Glutamatergic neuron (in vitro differentiated cells): ENCODE measurements at regions not wholly inside any gene's neighbourhood (a gene's known extent, or its start where the extent isn't known, plus 50 kb on each side); places are given as distances from the start of the nearest gene placed in this dataset.

ENCODE experiments used
- DNase-seq: peaks from one replicate; pipeline ENCODE4 v3.0.0; 2022
- H3K27ac Mint-ChIP-seq: one replicate; pipeline ENCODE4 v1.8.0; 2020; ENCODE audit warnings: mild to moderate bottlenecking, mixed read lengths, inconsistent platforms; ENCODE audit not compliant: unreplicated experiment
- H3K27me3 Mint-ChIP-seq: one replicate; pipeline ENCODE4 v1.8.0; 2020; ENCODE audit warnings: mild to moderate bottlenecking, moderate library complexity, mixed read lengths, inconsistent platforms; ENCODE audit not compliant: unreplicated experiment
- H3K36me3 Mint-ChIP-seq: one replicate; pipeline ENCODE4 v1.8.0; 2020; ENCODE audit warnings: mild to moderate bottlenecking, mixed read lengths, inconsistent platforms; ENCODE audit not compliant: unreplicated experiment
- H3K4me1 Mint-ChIP-seq: one replicate; pipeline ENCODE4 v1.8.0; 2020; ENCODE audit warnings: mild to moderate bottlenecking, low read depth, mixed read lengths, inconsistent platforms; ENCODE audit not compliant: unreplicated experiment
- H3K4me3 Mint-ChIP-seq: one replicate; pipeline ENCODE4 v1.8.0; 2020; ENCODE audit warnings: mild to moderate bottlenecking, mixed read lengths, inconsistent platforms; ENCODE audit not compliant: unreplicated experiment
- H3K9me3 Mint-ChIP-seq: one replicate; pipeline ENCODE4 v1.8.0; 2020; ENCODE audit warnings: mild to moderate bottlenecking, moderate library complexity, mixed read lengths, inconsistent platforms; ENCODE audit not compliant: unreplicated experiment
- TF ChIP-seq, protein P1 (sequence below): fragments of 200-600 bp; sonication (generic); IDR thresholded peaks from one replicate; pipeline ENCODE4 v1.5.0; 2021; ENCODE audit not compliant: partially characterized antibody, unreplicated experiment

DNA sequence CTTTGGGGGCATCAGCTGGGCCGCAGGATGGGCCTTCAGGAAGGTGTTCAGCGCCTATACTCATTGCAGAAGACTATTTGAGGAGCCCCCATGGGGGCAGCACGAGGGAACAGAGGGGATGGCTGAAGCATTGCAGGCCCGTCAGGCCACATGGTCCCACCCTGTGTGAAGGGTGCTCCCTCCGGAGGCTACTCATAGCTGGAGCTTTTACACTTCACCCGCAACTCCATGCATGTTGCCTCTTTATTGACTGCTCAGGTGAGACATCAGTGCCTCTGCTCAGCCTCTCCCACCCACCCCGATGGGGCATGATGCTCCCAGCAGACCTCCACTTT lies 1500.9 kb downstream of the TBC1D22A start:
- TF ChIP-seq, protein P1, sequence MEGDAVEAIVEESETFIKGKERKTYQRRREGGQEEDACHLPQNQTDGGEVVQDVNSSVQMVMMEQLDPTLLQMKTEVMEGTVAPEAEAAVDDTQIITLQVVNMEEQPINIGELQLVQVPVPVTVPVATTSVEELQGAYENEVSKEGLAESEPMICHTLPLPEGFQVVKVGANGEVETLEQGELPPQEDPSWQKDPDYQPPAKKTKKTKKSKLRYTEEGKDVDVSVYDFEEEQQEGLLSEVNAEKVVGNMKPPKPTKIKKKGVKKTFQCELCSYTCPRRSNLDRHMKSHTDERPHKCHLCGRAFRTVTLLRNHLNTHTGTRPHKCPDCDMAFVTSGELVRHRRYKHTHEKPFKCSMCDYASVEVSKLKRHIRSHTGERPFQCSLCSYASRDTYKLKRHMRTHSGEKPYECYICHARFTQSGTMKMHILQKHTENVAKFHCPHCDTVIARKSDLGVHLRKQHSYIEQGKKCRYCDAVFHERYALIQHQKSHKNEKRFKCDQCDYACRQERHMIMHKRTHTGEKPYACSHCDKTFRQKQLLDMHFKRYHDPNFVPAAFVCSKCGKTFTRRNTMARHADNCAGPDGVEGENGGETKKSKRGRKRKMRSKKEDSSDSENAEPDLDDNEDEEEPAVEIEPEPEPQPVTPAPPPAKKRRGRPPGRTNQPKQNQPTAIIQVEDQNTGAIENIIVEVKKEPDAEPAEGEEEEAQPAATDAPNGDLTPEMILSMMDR = no peak
- Mint-ChIP-seq H3K27ac (no peak overlapping the region), H3K4me1 (peaks cover 2% of the 10 kb centered on the region)

DNA sequence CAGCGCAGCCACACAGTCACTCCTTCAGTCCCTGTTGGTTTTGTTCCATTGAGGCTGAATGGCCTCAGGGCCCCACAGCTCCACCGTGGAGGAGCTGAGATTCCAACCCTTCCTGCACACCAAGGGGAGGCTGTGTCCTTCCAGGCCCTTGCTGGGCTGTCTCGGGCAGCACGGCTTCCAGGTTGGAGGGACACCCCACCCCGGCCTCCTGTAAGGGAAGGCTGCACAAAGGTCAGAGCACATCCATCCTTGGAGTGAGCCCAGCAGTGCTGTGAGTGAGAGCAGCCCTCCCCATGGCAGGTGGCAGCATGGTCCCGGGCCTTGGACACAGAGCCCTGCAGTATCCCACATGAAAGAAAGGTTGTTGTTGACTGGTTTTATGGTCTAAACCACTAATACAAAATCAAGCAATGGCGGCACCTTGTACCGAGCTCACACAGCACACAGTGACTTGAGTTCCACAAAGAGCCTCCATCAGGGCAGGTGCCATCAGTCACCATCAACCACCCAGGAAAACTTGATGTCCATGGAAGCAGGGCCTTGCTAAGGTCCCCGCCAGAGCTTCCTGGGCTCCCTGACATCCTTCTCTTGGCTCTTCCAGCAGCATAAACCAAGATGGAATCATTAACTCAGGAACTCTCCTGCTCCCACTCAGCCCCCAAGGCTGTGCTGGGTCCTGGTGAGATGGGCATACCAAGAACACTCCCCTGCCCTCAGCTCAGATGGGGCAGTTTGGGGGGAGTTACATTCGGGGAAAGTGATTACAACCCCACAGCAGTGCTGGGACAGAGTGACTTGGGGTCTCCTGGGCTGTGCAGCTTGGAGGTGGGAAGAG lies 1500.4 kb downstream of the TBC1D22A start:
- TF ChIP-seq, protein P1 = no peak
- Mint-ChIP-seq H3K4me3 (no peak overlapping the region), H3K36me3 (peaks cover 13% of the 10 kb centered on the region), H3K4me1 (peaks cover 2% of the 10 kb centered on the region), H3K9me3 (peaks cover 22% of the 10 kb centered on the region), H3K27me3 (peaks cover 9% of the 10 kb centered on the region), H3K27ac (no peak overlapping the region)
- DNase-seq = no peak

More for the DNA sequence above, 1500.9 kb downstream of the TBC1D22A start:
- Mint-ChIP-seq H3K27me3 (peaks cover 9% of the 10 kb centered on the region), H3K36me3 (peaks cover 13% of the 10 kb centered on the region), H3K4me3 (no peak overlapping the region), H3K9me3 (peaks cover 25% of the 10 kb centered on the region)
- no peak for DNase-seq

DNA sequence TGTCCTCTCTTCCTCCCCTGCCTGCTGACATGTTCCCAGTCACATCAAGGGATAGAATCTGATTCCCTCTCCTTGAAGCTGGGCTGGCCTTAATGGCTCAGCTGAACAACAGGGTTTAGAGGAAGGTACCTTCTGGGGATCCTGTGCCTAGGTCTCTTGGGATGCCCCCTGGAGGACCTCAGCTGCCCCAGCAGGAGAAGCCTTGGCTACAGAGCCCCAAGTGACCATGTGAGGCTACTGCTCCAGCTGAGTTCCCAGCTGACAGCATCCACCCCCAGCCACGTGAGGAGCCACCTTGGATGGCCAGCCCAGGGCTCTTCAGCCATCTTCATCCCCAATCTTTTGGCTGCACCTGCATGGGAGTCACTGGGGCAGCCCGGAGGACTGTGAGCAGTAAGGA lies 1499.3 kb downstream of the TBC1D22A start:
- Mint-ChIP-seq H3K36me3 (peaks cover 19% of the 10 kb centered on the region), H3K9me3 (peaks cover 15% of the 10 kb centered on the region), H3K4me1 (peaks cover 5% of the 10 kb centered on the region), H3K4me3 (no peak overlapping the region), H3K27me3 (peaks cover 6% of the 10 kb centered on the region), H3K27ac (no peak overlapping the region)
- no peak for DNase-seq
- TF ChIP-seq, protein P1 = no peak

DNA sequence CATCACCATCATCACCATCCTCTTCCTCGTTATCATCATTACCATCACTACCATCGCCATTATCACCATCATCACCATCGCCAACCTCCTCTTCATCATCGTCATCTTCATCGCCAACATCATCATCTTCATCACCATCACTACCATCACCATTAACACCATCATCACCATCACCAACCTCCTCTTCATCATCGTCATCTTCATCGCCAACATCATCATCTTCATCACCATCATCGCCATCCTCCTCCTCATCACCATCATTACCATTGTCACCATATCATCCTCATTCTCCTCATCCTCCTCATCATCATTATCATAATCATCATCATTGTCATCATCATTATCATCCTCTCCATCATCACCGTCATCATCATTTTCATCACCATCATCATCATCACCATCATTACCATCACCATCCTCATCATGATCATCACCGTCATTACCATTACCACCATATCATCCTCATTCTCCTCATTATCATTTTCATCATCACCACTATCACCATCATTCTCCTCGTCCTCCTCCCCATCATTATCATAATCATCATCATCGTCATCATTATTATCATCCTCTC lies 1498.7 kb downstream of the TBC1D22A start:
- peaks cover 13% of the 10 kb centered on the region for H3K36me3 Mint-ChIP-seq
- no peak overlapping the region for H3K4me3 Mint-ChIP-seq
- H3K9me3 Mint-ChIP-seq = peaks cover 9% of the 10 kb centered on the region
- H3K4me1 Mint-ChIP-seq = peaks cover 5% of the 10 kb centered on the region
- TF ChIP-seq, protein P1 = no peak
- H3K27ac Mint-ChIP-seq = no peak overlapping the region
- peaks cover 2% of the 10 kb centered on the region for H3K27me3 Mint-ChIP-seq
- no peak for DNase-seq
